ENCODE measurements at regions not wholly inside any gene's neighbourhood (a gene's known extent, or its start where the extent isn't known, plus 50 kb on each side); places are given as distances from the start of the nearest gene placed in this dataset.

- peak; percentile 61 for DNase-seq
These were observed 313.9 kb downstream of the BARHL2 start for GRCh38 chr1:90402893-90403849.

- no peak for DNase-seq
These were observed 317.0 kb downstream of the BARHL2 start for GRCh38 chr1:90400131-90400530.

GRCh38 chr1:90396917-90397316, 320.2 kb downstream of the BARHL2 start:
- no peak for DNase-seq

DNA sequence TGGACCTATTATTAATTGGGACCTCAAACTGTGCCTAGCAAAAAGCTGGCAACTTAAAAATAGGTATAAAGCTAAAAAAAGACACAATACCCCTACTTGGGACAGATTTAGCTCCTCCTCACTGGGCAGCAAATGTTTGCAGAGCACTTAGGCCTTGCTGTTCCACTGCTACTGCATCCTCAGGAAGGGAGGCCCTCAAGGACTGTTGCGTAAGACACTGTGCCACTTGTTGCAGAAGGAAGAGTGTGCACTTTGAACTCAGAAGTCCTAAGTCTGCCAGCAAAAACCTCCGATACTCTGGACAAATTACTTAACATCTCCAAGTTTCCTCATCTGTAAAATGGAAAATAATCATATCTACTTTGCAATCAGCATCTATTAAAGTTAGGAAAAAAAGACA, 322.9 kb downstream of the BARHL2 start:
- DNase-seq = no peak

DNA sequence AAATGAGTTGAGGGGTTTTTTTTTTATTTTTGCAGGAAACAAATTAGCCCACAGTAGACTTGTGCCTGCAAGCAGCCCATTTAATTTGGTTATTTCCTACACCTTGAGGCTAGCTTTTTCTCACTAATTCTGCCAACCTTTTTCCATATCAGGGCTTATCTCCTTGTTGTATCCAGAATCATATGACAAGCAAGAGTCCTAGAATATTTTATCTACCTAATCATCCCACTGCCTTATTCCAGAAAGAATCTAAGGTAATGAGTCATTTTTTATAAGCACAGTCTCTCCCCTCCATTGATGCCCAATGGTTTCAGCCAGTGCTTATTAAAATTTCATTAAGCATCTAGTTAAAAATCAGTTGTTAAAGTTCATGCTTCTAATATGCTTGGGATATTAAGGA, 324.1 kb downstream of the BARHL2 start:
- no peak for DNase-seq

DNA sequence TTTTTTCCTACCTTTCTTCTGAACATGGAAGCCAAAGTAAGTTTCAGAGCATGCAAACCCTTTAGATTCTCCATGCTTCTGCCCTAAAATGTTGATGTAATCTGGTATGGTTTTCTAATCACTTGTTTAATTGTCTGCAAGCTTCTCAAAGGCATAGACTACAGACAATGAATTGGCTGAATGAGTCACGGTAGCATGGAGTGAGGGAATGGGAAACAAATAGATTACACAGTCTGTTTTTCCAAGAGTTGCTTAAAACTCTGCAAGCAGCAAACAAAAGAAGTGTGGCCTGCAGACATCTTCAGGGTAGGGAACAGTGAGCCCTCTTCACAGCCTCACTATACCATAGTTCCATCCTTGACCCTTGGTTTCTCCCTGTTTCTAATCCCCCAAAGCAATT, 326.0 kb downstream of the BARHL2 start:
- no peak for DNase-seq

DNA sequence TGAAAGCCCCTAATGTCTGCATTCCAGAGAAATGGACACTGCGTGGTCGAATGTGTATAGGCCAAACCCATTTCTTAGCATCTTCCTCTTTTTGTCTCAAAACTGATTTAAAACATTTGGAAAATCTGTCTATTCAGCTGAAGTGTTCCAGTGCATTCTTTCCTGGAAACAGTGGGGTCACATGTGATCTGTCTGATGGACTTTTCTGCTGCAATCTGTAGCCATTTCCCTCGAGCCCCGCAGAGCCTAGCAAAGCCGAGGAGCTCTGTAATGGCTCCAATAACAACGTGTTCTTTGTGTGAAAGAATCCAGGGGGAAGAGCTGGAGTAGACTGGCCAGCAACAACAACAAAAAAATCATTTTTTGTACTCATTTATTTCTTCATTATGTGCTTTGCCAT, 329.3 kb downstream of the BARHL2 start:
- peak; percentile 39 for DNase-seq

DNA sequence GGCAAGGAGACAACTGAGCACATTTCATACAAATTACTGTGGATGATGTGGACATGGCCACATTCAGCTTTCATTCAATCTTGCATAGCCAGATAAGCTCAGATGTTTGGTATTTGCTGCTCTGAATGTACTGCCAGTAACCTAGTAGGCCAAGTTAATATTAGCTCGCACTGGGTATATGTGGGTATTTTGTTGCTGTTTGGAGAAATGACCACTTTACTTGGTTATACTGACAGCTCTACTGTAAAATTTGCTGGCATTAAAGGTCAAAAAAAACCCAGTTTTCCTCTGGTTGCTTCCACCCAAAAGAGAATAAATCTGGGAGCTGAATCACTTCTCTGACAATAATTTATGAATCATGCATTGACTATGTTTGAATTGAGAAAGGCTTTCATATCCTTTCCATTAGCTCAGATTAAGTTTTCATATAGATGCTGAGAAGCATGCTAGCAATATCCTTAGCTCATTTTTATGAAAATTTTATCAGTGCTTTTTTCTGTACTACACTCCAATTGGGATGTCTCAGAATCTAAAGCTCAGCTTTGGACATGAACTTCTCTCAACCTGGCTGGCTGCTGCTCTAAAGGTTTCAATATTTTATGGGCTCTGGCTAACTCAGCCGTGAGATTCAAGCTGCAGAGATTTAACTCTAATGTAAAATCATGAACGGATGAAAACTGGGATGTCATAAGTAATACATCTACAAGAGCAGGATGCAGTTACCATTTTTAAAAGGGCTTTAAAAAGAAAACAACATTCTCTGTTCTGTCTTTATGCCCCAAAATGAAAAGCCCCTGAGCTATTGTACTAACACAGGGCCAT, 330.0 kb downstream of the BARHL2 start:
- no peak for DNase-seq

GRCh38 chr1:90384193-90384592, 332.9 kb downstream of the BARHL2 start:
- DNase-seq = no peak

- DNase-seq = no peak
These were observed 334.9 kb downstream of the BARHL2 start for GRCh38 chr1:90382161-90382560.

- DNase-seq = no peak
These were observed 335.5 kb downstream of the BARHL2 start for GRCh38 chr1:90381598-90381997.

DNA sequence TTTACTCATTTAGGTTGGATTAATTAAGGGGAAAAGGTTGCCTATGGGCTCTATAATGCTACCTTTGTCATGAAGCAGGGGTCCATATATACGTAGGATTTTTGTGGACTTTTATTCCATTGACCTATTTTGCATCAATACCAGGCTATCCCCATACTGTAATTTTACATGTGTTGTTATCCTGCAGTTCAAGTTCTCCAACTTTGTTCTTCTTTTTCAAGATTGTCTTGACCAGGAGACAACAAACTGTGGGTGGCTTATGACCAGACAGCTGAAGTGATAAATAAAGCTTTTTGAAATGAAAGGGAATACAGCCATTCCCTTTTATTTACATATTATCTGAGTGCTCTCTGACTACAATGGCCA, 345.7 kb downstream of the BARHL2 start:
- no peak for DNase-seq

DNA sequence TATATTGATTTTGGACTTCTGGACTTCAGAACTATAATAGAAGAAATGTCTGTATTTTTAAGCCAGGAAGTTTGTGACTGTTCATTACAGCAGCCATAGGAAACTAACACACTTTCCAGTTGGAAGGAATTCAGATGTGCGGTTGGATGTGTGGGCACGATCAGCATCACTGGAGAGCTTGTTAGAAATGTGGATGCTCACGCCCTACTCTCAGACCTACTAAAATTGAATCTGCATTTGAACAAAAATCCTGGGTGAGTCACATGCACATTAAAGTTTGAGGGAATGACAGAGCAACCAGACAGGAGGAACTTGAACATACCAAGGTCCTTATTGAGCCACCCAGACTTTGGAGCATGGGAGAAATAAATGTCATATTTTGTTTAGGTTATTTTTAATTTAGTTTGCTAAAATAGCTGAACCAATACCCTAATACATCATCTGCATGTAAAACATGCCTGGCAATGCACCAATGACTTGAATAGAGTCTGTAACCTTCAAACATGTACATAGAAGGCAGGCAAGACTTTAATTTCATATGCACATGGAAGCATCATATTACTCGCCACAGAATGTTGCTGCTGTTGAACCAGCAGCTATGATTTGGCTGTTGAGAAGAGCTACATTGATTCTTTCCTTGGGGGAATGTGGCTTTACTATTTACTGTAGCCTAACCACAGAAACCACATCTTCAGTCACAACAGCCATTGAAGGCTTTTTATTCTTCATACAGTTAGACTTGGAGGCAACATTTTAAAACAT, 346.2 kb downstream of the BARHL2 start:
- DNase-seq = peak; percentile 31

GRCh38 chr1:90362163-90362562, 354.9 kb downstream of the BARHL2 start:
- no peak for DNase-seq

DNA sequence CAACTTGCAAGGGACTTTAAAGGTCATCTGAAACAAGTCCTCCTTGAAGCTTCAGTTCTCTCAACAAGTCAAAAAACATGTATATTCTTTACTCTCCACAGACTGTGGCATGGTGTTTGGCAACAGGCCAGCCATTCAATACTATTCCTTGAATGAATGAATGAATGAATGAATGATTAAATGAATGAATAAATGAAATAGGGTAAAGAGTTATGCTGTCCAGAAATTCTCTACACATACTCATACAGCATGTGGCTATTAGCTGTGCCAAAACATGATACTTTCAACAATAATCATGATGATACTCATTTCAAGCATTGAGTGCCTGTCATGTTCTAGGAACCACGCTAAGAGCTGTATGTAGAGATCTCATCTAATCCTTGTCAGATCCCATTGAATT, 356.1 kb downstream of the BARHL2 start:
- no peak for DNase-seq

- DNase-seq = no peak
These were observed 357.1 kb downstream of the BARHL2 start for GRCh38 chr1:90359994-90360393.

DNA sequence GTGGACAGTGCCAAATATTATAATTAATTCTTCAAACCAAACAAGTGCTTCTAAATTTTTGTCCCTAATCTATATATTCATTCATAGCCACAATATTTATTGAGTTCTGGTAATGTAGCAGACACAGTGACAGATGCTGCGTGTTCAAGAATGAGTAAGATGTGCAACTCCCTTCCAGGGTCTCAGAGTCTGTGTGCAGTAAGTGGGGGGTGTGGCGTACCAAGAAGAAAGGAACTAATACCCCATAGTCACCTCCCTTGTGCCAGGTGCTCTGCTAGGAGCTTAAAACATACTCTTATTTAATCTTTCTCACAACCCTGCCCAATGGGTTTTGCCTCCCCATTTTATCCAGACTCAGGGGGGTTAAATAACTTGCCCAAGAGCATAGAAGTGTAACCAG, 358.7 kb downstream of the BARHL2 start:
- DNase-seq = no peak

DNA sequence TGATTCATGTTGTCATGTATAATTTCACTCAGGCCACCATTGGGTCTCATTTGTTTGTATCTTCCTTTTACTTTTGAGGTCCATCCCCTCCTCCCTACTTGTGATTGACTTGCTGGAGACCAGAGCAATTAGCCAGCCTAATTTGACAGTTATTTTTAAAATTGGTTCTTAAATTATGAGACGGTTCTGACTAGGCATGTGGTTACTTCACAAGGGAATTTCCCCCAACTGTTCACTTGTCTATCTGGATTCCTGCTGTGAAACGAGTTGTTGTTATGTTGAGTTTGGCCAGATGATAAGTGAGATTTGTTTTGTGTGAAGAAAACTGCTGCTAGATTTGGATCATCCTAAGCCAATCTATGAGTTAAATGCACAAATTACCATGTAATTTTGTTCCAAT, 359.1 kb downstream of the BARHL2 start:
- no peak for DNase-seq

DNA sequence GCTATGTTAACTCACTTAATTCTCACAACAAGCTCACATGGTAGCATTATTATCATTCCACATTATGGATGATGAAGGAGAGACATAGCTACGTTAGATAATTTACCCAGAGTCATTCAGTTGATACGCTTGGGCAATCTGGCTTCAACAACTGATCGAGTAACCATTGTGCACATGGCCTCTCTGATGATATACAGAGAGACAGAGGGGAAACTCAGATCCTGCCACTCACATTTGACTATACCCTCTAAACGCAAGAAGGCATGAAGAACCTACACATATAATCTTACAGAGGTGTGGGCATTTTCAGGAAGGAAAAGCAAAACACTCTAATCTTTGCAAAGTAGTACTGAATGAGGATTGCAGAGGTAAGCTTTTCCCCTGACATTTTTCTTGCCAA, 360.1 kb downstream of the BARHL2 start:
- DNase-seq = no peak

DNA sequence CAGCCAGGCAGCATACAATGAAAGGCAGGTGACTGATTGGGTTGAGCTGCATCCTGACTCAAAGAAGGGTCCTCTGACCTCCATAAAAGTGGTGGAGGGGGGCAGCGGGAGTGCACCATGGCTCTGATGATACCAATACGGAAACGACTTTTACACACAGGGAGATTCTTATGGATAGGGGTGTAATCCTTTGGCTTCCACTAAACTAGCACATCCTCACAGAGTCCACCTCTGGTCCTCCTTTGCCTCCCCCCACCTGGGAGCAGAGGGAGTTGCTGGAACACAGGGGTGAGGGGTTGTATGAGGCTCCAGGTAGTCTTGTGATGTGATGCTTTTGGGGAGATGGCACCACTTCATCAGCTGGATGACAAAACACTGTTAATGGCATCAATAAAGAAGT, 361.0 kb downstream of the BARHL2 start:
- DNase-seq = no peak

DNA sequence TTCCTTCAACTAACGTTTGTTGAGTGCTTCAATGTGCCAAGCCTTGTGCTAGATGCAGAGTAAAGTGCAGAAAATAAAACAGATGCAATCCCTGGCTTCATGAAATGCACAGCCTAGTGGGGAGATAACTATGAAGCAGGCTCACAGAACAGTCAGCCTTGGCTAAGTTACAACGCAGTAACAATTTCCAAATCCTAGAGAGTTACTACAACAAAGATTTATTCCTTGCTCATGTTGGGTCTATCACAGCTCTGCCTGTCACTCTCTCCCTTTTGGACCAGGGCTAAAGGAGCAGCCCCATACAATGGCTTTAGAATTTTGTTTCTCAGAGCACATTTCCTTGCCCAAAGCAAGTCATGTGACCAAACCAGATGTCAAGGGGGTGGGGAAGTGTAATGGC, 359.8 kb downstream of the ZNF326 start:
- no peak for DNase-seq

GRCh38 chr1:90351019-90351418, 356.1 kb downstream of the ZNF326 start:
- no peak for DNase-seq

GRCh38 chr1:90349510-90349909, 354.6 kb downstream of the ZNF326 start:
- DNase-seq = no peak

Measured in right hindlimb (tissue), 1 donor.